Smooth muscle cell of the brain vasculature (primary cell): ENCODE measurements at regions not wholly inside any gene's neighbourhood (a gene's known extent, or its start where the extent isn't known, plus 50 kb on each side); places are given as distances from the start of the nearest gene placed in this dataset.
"Not testable (repeated sequence)": the region's sequence is repeated elsewhere in the genome, so short reads cannot be mapped to it uniquely, and the experiment has no call there.

Source experiments
- DNase-seq: peaks from one replicate; pipeline ENCODE4 v3.0.0-alpha.2; 2012; ENCODE audit warnings: low read depth, low spot score

- DNase-seq, result no peak
Measured at GRCh38 chr3:109803274-109803673, 465.9 kb upstream of the DPPA4 start.

- DNase-seq, result no peak
Measured at GRCh38 chr3:109804697-109805096, 467.4 kb upstream of the DPPA4 start.

GRCh38 chr3:109806929-109807328 lies 469.6 kb upstream of the DPPA4 start:
- DNase-seq, result no peak

GRCh38 chr3:109809513-109809912 lies 472.2 kb upstream of the DPPA4 start:
- DNase-seq, result no peak

- no peak for DNase-seq
Measured at GRCh38 chr3:109818081-109818480, 480.7 kb upstream of the DPPA4 start.

- no peak for DNase-seq
Measured at GRCh38 chr3:109819734-109820133, 482.4 kb upstream of the DPPA4 start.

GRCh38 chr3:109825971-109826810 lies 488.8 kb upstream of the DPPA4 start:
- no peak for DNase-seq

- DNase-seq, result no peak
Measured at GRCh38 chr3:109831403-109831802, 494.1 kb upstream of the DPPA4 start.

- DNase-seq, result no peak
Measured at GRCh38 chr3:109835958-109836357, 498.6 kb upstream of the DPPA4 start.

GRCh38 chr3:109851854-109852253 lies 514.5 kb upstream of the DPPA4 start:
- DNase-seq, result no peak

GRCh38 chr3:109852283-109852682 lies 514.9 kb upstream of the DPPA4 start:
- no peak for DNase-seq

GRCh38 chr3:109853077-109853731 lies 515.9 kb upstream of the DPPA4 start:
- no peak for DNase-seq

- no peak for DNase-seq
Measured at GRCh38 chr3:109863701-109864100, 526.4 kb upstream of the DPPA4 start.

GRCh38 chr3:109864452-109864851 lies 527.1 kb upstream of the DPPA4 start:
- DNase-seq, result no peak

GRCh38 chr3:109869586-109869985 lies 532.2 kb upstream of the DPPA4 start:
- DNase-seq, result no peak

- DNase-seq, result no peak
Measured at GRCh38 chr3:109874896-109875708, 537.8 kb upstream of the DPPA4 start.

GRCh38 chr3:109877616-109878015 lies 540.3 kb upstream of the DPPA4 start:
- not testable (repeated sequence) for DNase-seq

GRCh38 chr3:109882144-109882543 lies 544.8 kb upstream of the DPPA4 start:
- no peak for DNase-seq

- no peak for DNase-seq
Measured at GRCh38 chr3:109887293-109887692, 549.9 kb upstream of the DPPA4 start.

- no peak for DNase-seq
Measured at GRCh38 chr3:109888026-109888425, 550.7 kb upstream of the DPPA4 start.

GRCh38 chr3:109897734-109898133 lies 560.4 kb upstream of the DPPA4 start:
- DNase-seq, result no peak

GRCh38 chr3:109899925-109900324 lies 562.6 kb upstream of the DPPA4 start:
- DNase-seq, result no peak
